GM21447 (cell line): ENCODE measurements at regions not wholly inside any gene's neighbourhood (a gene's known extent, or its start where the extent isn't known, plus 50 kb on each side); places are given as distances from the start of the nearest gene placed in this dataset.

Experiments
- ATAC-seq: cut with Tn5 transposase; IDR thresholded peaks from one replicate; pipeline ENCODE4 v1.9.1; 2021; ENCODE audit not compliant: unreplicated experiment

DNA sequence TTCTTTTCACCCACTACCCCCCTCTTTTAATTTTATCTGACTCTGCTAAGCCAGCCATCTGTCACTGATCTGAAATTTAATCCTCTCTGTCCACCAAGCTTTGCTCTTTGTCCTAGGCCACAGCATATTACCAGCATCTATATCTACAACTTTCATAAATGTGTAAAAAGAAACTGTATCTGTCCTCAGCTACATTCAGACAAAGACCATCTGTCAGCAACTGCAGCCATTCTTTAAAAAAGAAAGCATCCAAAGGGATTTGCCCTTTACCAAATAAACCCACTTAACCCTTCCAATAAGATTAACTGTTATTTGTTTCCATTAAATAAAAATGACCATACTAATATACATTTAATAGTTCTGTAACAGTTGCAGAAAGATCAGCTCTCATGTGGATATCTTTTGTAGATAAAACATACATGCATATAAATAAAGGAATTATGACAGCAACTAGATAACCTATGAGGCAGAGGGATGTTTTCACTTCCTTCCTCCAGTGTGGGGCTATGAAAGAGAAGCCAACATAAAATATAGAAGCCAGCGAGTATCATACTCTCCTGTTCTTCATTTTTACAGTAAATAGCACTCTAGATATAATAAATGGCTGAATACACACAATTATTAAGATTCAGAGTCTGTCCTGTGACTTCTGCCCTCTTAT is 602.5 kb upstream of the SALL1 start:
- no peak for ATAC-seq

DNA sequence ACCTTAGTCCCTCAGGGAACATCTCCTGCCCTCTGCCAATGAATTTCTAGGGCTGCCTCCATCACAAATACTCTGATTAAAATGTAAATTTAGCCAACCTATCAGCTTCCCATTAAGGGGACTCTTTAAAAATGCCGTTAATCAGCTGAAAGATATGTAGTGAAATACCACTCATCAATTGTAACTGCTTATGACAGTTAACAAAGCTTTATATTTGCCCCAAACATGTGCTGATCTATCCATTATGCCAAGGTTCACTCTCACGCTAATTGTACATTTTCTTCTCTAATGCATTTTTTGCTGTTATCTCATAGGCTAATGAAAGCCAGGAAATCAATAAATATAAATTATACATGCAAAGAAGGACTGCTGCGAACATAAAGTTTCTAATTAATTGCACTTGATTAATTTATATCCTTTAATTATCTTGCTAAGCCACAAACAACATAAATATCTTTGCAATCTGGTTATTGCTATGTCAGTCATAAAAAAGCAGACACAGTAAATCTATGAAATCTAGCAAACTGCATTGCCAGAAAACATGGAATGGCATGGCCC is 601.4 kb upstream of the SALL1 start:
- no peak for ATAC-seq

DNA sequence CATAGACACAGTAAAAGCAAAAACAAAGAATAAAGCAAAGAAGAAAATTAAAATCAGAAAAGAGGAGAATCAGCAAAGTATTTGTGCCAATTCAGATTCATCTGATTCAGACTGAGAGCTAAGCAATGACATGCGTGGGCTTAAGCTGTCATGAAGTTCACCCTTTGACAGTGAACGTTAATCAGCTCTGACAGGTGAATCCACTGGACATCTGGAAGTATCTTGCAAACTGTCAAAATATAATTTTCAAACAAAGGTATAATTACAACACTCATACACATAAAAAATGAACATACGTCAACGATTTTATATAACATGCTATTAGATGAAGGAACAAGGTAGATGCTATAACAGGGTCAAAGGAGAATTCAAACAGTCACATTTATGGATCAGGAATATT is 596.3 kb upstream of the SALL1 start:
- ATAC-seq = no peak

DNA sequence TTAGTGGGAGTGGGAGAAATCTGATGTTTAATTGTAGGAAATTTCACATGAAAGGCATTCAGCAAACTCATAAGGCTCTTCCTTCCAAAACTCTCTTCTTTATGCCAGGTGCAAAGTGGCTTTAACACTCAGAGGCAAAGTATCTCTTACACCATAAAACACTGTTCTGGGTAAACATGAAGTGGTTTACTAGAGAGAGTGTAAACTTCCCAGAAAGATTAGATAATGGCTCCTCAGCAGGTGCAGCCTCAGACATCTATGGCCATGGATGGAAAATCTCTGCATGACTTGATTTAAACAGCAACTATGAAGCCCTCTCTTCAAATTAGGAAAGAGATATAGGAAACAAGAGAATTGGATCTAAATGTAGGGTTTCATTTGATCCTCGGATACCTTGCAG is 583.1 kb upstream of the SALL1 start:
- ATAC-seq = no peak

- ATAC-seq = no peak
Measured at GRCh38 chr16:51733181-51733580, 582.1 kb upstream of the SALL1 start.

GRCh38 chr16:51731160-51731559 is 580.1 kb upstream of the SALL1 start:
- ATAC-seq = no peak

GRCh38 chr16:51723036-51723724 is 572.1 kb upstream of the SALL1 start:
- no peak for ATAC-seq

DNA sequence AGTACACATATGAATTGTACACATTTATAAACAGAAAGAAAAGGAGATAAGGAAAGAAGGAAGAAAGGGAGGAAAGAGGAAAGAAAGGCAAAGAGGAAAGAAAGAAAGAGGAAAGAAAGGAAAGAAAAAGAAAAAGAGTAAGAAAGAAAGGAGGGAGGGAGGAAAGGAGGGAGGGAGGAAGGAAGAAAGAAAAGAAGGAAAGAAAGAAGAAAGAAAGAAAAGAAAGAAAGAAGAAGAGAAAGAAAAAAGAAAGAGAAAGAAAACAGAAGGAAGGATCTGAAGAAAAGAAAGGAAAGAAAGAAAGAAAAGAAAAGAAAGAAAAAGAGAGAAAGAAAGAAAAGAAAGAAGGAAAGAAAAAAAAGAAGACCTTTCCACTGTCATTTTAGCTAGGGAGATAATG is 571.4 kb upstream of the SALL1 start:
- no peak for ATAC-seq

DNA sequence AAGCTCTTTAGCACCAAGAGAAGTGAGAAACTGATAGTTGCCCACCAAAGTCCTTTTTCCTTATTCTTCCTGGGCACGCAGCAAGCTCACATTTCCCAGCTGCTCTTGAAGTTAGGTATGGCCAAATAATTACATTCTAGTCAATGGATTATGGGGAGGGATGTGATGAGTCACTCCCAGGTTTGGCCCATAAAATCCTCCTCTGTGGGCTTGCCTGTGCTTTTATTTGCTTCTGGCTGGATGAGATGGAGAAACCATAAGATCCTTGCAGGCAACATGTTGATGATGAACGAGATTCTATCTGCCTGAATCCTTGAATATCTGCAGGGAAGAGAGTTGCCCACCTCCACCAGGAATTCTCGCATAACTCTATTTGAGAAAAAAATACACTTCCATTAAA is 568.3 kb upstream of the SALL1 start:
- ATAC-seq = no peak

- ATAC-seq = no peak
Measured at GRCh38 chr16:51716195-51716594, 565.1 kb upstream of the SALL1 start.

DNA sequence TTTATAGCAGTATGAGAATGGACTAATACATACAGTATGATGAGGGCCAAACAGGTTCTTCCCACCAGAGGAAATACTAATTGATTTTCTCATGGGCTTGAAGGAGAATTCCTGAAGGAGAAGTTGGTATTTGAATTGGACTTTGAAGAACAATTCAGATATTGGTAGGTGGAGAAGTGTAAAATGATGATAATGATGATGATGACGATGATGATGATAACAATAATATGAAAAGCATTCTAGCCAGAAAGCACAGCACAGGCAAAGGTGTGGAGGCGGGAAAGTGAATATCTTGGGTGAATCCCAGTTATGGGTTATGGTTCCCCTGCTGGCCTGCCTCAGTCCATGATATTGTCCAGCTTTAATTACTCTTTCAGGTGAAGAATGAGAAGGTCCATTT is 562.4 kb upstream of the SALL1 start:
- no peak for ATAC-seq

DNA sequence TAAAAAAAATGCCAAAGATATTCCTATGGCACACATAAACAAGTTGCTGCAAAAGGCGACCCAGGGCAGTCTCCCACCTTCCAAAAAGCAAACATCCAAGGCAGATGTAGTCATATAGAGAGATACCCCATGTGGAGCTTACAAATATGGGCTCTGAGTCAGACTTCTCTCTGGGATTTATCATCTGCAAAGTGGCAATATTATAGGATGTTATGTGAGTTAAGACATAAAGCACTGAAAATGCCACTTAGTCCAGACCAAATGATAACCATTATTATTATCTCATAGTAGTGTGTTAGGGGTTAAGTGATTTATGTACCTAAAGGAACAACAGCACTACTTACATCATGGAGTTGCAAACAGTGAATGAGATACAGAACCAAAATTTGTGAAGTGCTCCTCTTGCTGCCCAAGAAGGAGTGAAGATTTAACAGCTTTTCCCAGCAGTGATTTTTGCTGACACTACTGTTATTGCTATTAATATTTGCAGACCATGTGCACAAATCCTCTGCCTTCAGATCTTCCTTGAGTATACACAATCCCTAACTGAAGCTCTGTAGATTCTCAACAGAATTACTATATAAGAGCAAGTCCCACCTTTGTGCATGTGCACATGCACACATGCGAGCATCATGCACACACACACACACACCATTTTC is 560.0 kb upstream of the SALL1 start:
- ATAC-seq = no peak

DNA sequence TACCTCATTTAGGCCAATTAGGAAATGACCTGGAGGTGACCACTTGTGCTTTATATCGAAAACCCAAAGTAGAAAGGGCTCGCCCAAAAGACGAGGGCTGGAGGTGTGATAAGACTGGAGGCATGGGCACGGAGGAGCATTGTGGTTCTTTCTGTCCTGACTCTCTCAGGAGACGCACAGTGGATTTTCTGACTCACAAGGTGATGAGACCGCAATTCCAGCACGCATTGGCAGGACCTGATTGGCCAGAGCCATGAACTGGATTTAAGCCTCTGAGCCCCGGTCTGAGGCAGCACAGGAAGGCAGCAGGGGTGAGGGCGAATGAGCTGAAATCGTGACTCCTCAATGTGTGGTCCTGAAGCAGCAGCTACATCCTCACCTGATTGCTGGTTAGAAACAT is 559.1 kb upstream of the SALL1 start:
- ATAC-seq = no peak

GRCh38 chr16:51708861-51709260 is 557.8 kb upstream of the SALL1 start:
- no peak for ATAC-seq

- ATAC-seq = no peak
Measured at GRCh38 chr16:51707666-51708065, 556.6 kb upstream of the SALL1 start.

- ATAC-seq = no peak
Measured at GRCh38 chr16:51705142-51705541, 554.1 kb upstream of the SALL1 start.

DNA sequence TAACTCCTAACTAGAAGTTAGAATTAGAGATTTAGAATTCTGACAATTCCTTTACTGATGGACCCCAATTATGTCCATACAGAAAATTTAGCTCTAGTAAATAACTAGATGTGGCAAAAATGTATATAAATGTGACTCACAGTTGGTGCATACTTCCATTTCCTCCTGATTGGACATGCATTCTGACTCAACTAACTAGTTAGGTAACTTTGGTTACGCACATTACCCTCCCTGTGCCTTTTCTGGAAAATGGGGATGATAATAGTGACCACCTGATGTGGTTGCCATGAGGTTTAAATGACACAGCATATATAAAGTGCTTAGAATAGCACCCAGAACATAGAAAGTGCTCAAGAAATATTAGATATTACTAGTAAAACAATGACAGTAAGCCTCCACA is 550.0 kb upstream of the SALL1 start:
- ATAC-seq = no peak

- ATAC-seq = no peak
Measured at GRCh38 chr16:51699686-51700396, 548.8 kb upstream of the SALL1 start.

GRCh38 chr16:51698647-51699046 is 547.6 kb upstream of the SALL1 start:
- ATAC-seq = no peak

- no peak for ATAC-seq
Measured at GRCh38 chr16:51697454-51697853, 546.4 kb upstream of the SALL1 start.

- ATAC-seq = no peak
Measured at GRCh38 chr16:51696376-51696775, 545.3 kb upstream of the SALL1 start.
